T-helper 1 cell treated with Interleukin-12 subunit alpha and Interleukin-12 subunit beta and Interleukin-4 antibody, amounts not matched to agents 30 μg/mL and 1 μg/mL, for 36 hours (primary cell): ENCODE measurements at regions not wholly inside any gene's neighbourhood (a gene's known extent, or its start where the extent isn't known, plus 50 kb on each side); places are given as distances from the start of the nearest gene placed in this dataset.
"Not testable (repeated sequence)": the region's sequence is repeated elsewhere in the genome, so short reads cannot be mapped to it uniquely, and the experiment has no call there.

Source experiments
- H3K27ac Mint-ChIP-seq: one replicate; pipeline ENCODE4 v1.8.0; 2021; ENCODE audit warnings: mild to moderate bottlenecking, mixed read lengths
- H3K27me3 Mint-ChIP-seq: one replicate; pipeline ENCODE4 v1.8.0; 2021; ENCODE audit warnings: low read depth, mixed read lengths
- H3K36me3 Mint-ChIP-seq: one replicate; pipeline ENCODE4 v1.8.0; 2021; ENCODE audit warnings: low read depth, mixed read lengths
- H3K4me1 Mint-ChIP-seq: one replicate; pipeline ENCODE4 v1.8.0; 2021; ENCODE audit warnings: low read depth, mixed read lengths
- H3K4me3 Mint-ChIP-seq: one replicate; pipeline ENCODE4 v1.8.0; 2021; ENCODE audit warnings: mild to moderate bottlenecking, moderate library complexity, mixed read lengths
- H3K9me3 Mint-ChIP-seq: one replicate; pipeline ENCODE4 v1.8.0; 2021; ENCODE audit warnings: mixed read lengths

- Mint-ChIP-seq H3K27me3 (no peaks in the 10 kb centered on the region), H3K4me3 (no peak overlapping the region), H3K9me3 (peaks cover 21% of the 10 kb centered on the region), H3K4me1 (no peaks in the 10 kb centered on the region), H3K27ac (no peak overlapping the region), H3K36me3 (peaks cover 22% of the 10 kb centered on the region)
These were observed 51.1 kb upstream of the NUDT6 start for GRCh38 chr4:122973465-122973864.

- Mint-ChIP-seq H3K9me3 (peaks cover 21% of the 10 kb centered on the region), H3K4me1 (no peaks in the 10 kb centered on the region), H3K27ac (no peak overlapping the region), H3K4me3 (no peak overlapping the region), H3K36me3 (peaks cover 41% of the 10 kb centered on the region), H3K27me3 (no peaks in the 10 kb centered on the region)
These were observed 53.7 kb upstream of the NUDT6 start for GRCh38 chr4:122976111-122976510.

- H3K4me3 Mint-ChIP-seq: no peak overlapping the region
- H3K9me3 Mint-ChIP-seq: peaks cover 21% of the 10 kb centered on the region
- H3K27me3 Mint-ChIP-seq: no peaks in the 10 kb centered on the region
- H3K27ac Mint-ChIP-seq: no peak overlapping the region
- H3K4me1 Mint-ChIP-seq: no peaks in the 10 kb centered on the region
- peaks cover 44% of the 10 kb centered on the region for H3K36me3 Mint-ChIP-seq
These were observed 54.7 kb upstream of the NUDT6 start for GRCh38 chr4:122977103-122977502.

- Mint-ChIP-seq H3K4me1 (no peaks in the 10 kb centered on the region), H3K4me3 (no peak overlapping the region), H3K27ac (no peak overlapping the region), H3K9me3 (peaks cover 21% of the 10 kb centered on the region), H3K36me3 (peaks cover 45% of the 10 kb centered on the region), H3K27me3 (no peaks in the 10 kb centered on the region)
These were observed 55.7 kb upstream of the NUDT6 start for GRCh38 chr4:122978109-122978508.

GRCh38 chr4:122978789-122979188, 56.4 kb upstream of the NUDT6 start:
- Mint-ChIP-seq H3K4me3 (no peak overlapping the region), H3K27me3 (no peaks in the 10 kb centered on the region), H3K36me3 (peaks cover 52% of the 10 kb centered on the region), H3K9me3 (peaks cover 24% of the 10 kb centered on the region), H3K4me1 (no peaks in the 10 kb centered on the region), H3K27ac (no peak overlapping the region)

- H3K4me3 Mint-ChIP-seq: no peak overlapping the region
- H3K36me3 Mint-ChIP-seq: peaks cover 64% of the 10 kb centered on the region
- no peaks in the 10 kb centered on the region for H3K27me3 Mint-ChIP-seq
- no peaks in the 10 kb centered on the region for H3K4me1 Mint-ChIP-seq
- peaks cover 27% of the 10 kb centered on the region for H3K9me3 Mint-ChIP-seq
- no peak overlapping the region for H3K27ac Mint-ChIP-seq
These were observed 58.5 kb upstream of the NUDT6 start for GRCh38 chr4:122980860-122981259.

GRCh38 chr4:122988696-122989095, 66.3 kb upstream of the NUDT6 start:
- Mint-ChIP-seq H3K4me1 (no peaks in the 10 kb centered on the region), H3K36me3 (peaks cover 60% of the 10 kb centered on the region), H3K27me3 (no peaks in the 10 kb centered on the region), H3K9me3 (peaks cover 45% of the 10 kb centered on the region), H3K27ac (no peak overlapping the region), H3K4me3 (no peak overlapping the region)

- no peak overlapping the region for H3K27ac Mint-ChIP-seq
- no peaks in the 10 kb centered on the region for H3K27me3 Mint-ChIP-seq
- no peak overlapping the region for H3K4me3 Mint-ChIP-seq
- H3K9me3 Mint-ChIP-seq: peaks cover 31% of the 10 kb centered on the region
- peaks cover 39% of the 10 kb centered on the region for H3K36me3 Mint-ChIP-seq
- H3K4me1 Mint-ChIP-seq: no peaks in the 10 kb centered on the region
These were observed 68.5 kb upstream of the NUDT6 start for GRCh38 chr4:122990891-122991290.

GRCh38 chr4:122992057-122992456, 69.7 kb upstream of the NUDT6 start:
- no peak overlapping the region for H3K27ac Mint-ChIP-seq
- H3K4me1 Mint-ChIP-seq: no peaks in the 10 kb centered on the region
- H3K9me3 Mint-ChIP-seq: peaks cover 20% of the 10 kb centered on the region
- no peak overlapping the region for H3K4me3 Mint-ChIP-seq
- peaks cover 31% of the 10 kb centered on the region for H3K36me3 Mint-ChIP-seq
- no peaks in the 10 kb centered on the region for H3K27me3 Mint-ChIP-seq

GRCh38 chr4:122992641-122993040, 70.2 kb upstream of the NUDT6 start:
- H3K36me3 Mint-ChIP-seq: peaks cover 32% of the 10 kb centered on the region
- no peak overlapping the region for H3K4me3 Mint-ChIP-seq
- H3K27ac Mint-ChIP-seq: no peak overlapping the region
- H3K4me1 Mint-ChIP-seq: peaks cover 2% of the 10 kb centered on the region
- H3K9me3 Mint-ChIP-seq: peaks cover 15% of the 10 kb centered on the region
- no peaks in the 10 kb centered on the region for H3K27me3 Mint-ChIP-seq

GRCh38 chr4:122996350-122996749, 74.0 kb upstream of the NUDT6 start:
- H3K36me3 Mint-ChIP-seq: peaks cover 16% of the 10 kb centered on the region
- no peak overlapping the region for H3K27ac Mint-ChIP-seq
- peaks cover 5% of the 10 kb centered on the region for H3K4me1 Mint-ChIP-seq
- H3K27me3 Mint-ChIP-seq: no peaks in the 10 kb centered on the region
- H3K9me3 Mint-ChIP-seq: no peaks in the 10 kb centered on the region
- no peak overlapping the region for H3K4me3 Mint-ChIP-seq

GRCh38 chr4:122997463-122998101, 75.2 kb upstream of the NUDT6 start:
- H3K27ac Mint-ChIP-seq: no peak overlapping the region
- peaks cover 16% of the 10 kb centered on the region for H3K36me3 Mint-ChIP-seq
- no peaks in the 10 kb centered on the region for H3K27me3 Mint-ChIP-seq
- no peaks in the 10 kb centered on the region for H3K9me3 Mint-ChIP-seq
- no peak overlapping the region for H3K4me3 Mint-ChIP-seq
- peaks cover 5% of the 10 kb centered on the region for H3K4me1 Mint-ChIP-seq

- H3K4me3 Mint-ChIP-seq, H3K27ac Mint-ChIP-seq, H3K27me3 Mint-ChIP-seq, H3K4me1 Mint-ChIP-seq: not testable (repeated sequence)
- peaks cover 11% of the 10 kb centered on the region for H3K9me3 Mint-ChIP-seq
- H3K36me3 Mint-ChIP-seq: peaks cover 29% of the 10 kb centered on the region
These were observed 81.7 kb upstream of the NUDT6 start for GRCh38 chr4:123004079-123004478.

- H3K36me3 Mint-ChIP-seq: peaks cover 29% of the 10 kb centered on the region
- not testable (repeated sequence) for H3K4me1 Mint-ChIP-seq, H3K27ac Mint-ChIP-seq
These were observed 82.7 kb upstream of the NUDT6 start for GRCh38 chr4:123005126-123005525.

GRCh38 chr4:123007679-123008078, 85.3 kb upstream of the NUDT6 start:
- Mint-ChIP-seq H3K27ac (no peak overlapping the region), H3K36me3 (peaks cover 30% of the 10 kb centered on the region), H3K27me3 (no peaks in the 10 kb centered on the region), H3K4me1 (peaks cover 1% of the 10 kb centered on the region), H3K4me3 (no peak overlapping the region), H3K9me3 (peaks cover 11% of the 10 kb centered on the region)

More at GRCh38 chr4:123005126-123005525, 82.7 kb upstream of the NUDT6 start:
- H3K4me3 Mint-ChIP-seq, H3K27me3 Mint-ChIP-seq: not testable (repeated sequence)
- peaks cover 11% of the 10 kb centered on the region for H3K9me3 Mint-ChIP-seq

GRCh38 chr4:123012416-123012815, 90.0 kb upstream of the NUDT6 start:
- not testable (repeated sequence) for H3K4me1 Mint-ChIP-seq, H3K27ac Mint-ChIP-seq, H3K4me3 Mint-ChIP-seq, H3K9me3 Mint-ChIP-seq, H3K27me3 Mint-ChIP-seq
- H3K36me3 Mint-ChIP-seq: peaks cover 19% of the 10 kb centered on the region
